HepG2 (cell line): ENCODE measurements at regions not wholly inside any gene's neighbourhood (a gene's known extent, or its start where the extent isn't known, plus 50 kb on each side); places are given as distances from the start of the nearest gene placed in this dataset.

ENCODE experiments used
- ATAC-seq: fragments of 200-7000 bp; cut with Tn5 transposase; 3 replicates; pipeline ENCODE4 v1.9.1; 2020; ENCODE audit warnings: mild to moderate bottlenecking, moderate library complexity
- BruUV-seq: library from RNA; stranded (reverse); fragments of 400-500 nt; replicated peaks from 2 replicates; lab custom pipeline; 2021; lab: Mats Ljungman, UMichigan
- CTCF ChIA-PET: fragments of 300-600 bp; formaldehyde crosslinking; extraction: SDS; loops from one replicate; lab custom pipeline; 2021; ENCODE audit warnings: low total read pairs, inconsistent platforms, low intra/inter-chr PET ratio; lab: Yijun Ruan, JAX
- POLR2A ChIA-PET: fragments of 350-600 bp; sonication (Branson Sonifier 250); formaldehyde crosslinking; loops from one replicate; lab custom pipeline; 2020; ENCODE audit warnings: antibody characterized with exemption, inconsistent platforms; lab: Yijun Ruan, JAX
- DNase-seq: peaks from one replicate; pipeline ENCODE4 v3.0.0-alpha.2; 2015; ENCODE audit warnings: low spot score
- FAIRE-seq: peaks from 3 replicates; lab custom pipeline; 2011; peaks lifted over from hg19 to GRCh38; lab: Jason Lieb, UNC
- H2AFZ ChIP-seq: one replicate; pipeline ENCODE4 v1.6.1; 2011; ENCODE audit warnings: low read length, inconsistent platforms
- H3K27ac ChIP-seq: fragments of 300-600 bp; 3 replicates; pipeline ENCODE4 v1.8.0; 2011; ENCODE audit warnings: mixed run types, mild to moderate bottlenecking, mixed read lengths, low read length, inconsistent platforms; ENCODE audit not compliant: insufficient read depth; ENCODE audit errors: extremely low read length
- H3K27me3 ChIP-seq, 2 experiments: fragments of 200-600 bp in 1 of 2; 2 replicates in 1 of 2; 3 replicates in 1 of 2; pipeline versions ENCODE4 v1.6.0 to v1.8.0; 2011; ENCODE audit warnings: low read length in 2 of 2, mild to moderate bottlenecking in 2 of 2, moderate library complexity in 2 of 2, inconsistent platforms in 1 of 2; ENCODE audit not compliant: insufficient read depth in 2 of 2, control insufficient read depth in 1 of 2
- H3K36me3 ChIP-seq, 2 experiments: fragments of 200-600 bp in 1 of 2; replicated peaks in 1 of 2; 2 replicates in 1 of 2; 3 replicates in 1 of 2; pipeline versions ENCODE4 v1.5.1 to v1.8.0; 2011; ENCODE audit warnings: low read length in 2 of 2, inconsistent platforms in 1 of 2; ENCODE audit not compliant: insufficient read depth in 2 of 2, control insufficient read depth in 1 of 2
- H3K4me1 ChIP-seq: 2 replicates; pipeline ENCODE4 v1.5.1; 2012; ENCODE audit warnings: low read length, inconsistent platforms; ENCODE audit not compliant: insufficient read depth
- H3K4me2 ChIP-seq: 2 replicates; pipeline ENCODE4 v1.6.0; 2011; ENCODE audit warnings: low read depth, low read length, inconsistent platforms
- H3K4me3 ChIP-seq, 3 experiments: fragments of 200-600 bp in 1 of 3; sonication (generic), shearing (Covaris generic) in 1 of 3; replicated peaks in 1 of 3; 2 replicates each; pipeline ENCODE4 v1.5.1; 2011 to 2016; ENCODE audit warnings: low read length in 3 of 3, inconsistent platforms in 2 of 3, low read depth in 2 of 3, mild to moderate bottlenecking in 2 of 3, control low read depth in 1 of 3, mixed read lengths in 1 of 3; ENCODE audit not compliant: insufficient read depth in 1 of 3
- H3K79me2 ChIP-seq: one replicate; pipeline ENCODE4 v1.6.1; 2011; ENCODE audit warnings: low read length, inconsistent platforms; ENCODE audit not compliant: insufficient read depth
- H3K9ac ChIP-seq: 2 replicates; pipeline ENCODE4 v1.6.0; 2011; ENCODE audit warnings: mild to moderate bottlenecking, low read depth, low read length, inconsistent platforms; ENCODE audit not compliant: insufficient read depth
- H3K9me3 ChIP-seq: 2 replicates; pipeline ENCODE4 v1.5.1; 2012; ENCODE audit warnings: mild to moderate bottlenecking, low read length
- H4K20me1 ChIP-seq: 2 replicates; pipeline ENCODE4 v1.6.0; 2011; ENCODE audit warnings: inconsistent platforms, mild to moderate bottlenecking, low read length, moderate library complexity; ENCODE audit not compliant: insufficient read depth
- ADNP ChIP-seq: sonication (generic); formaldehyde crosslinking; IDR thresholded peaks from 2 replicates; pipeline ENCODE4 v1.4.0; 2020; ENCODE audit warnings: missing genetic modification reagents
- ARNT2 ChIP-seq: sonication (generic); formaldehyde crosslinking; IDR thresholded peaks from 2 replicates; pipeline ENCODE4 v1.8.0; 2022; ENCODE audit warnings: mild to moderate bottlenecking, low read depth, missing genetic modification reagents, moderate library complexity
- CBX1 ChIP-seq: IDR thresholded peaks from one replicate; pipeline ENCODE4 v1.6.1; 2016; ENCODE audit warnings: antibody characterized with exemption, low read depth
- CCAR2 ChIP-seq: fragments of 200-400 bp; formaldehyde crosslinking; optimal IDR thresholded peaks from 2 replicates; pipeline ENCODE3; 2018; ENCODE audit warnings: low read depth, mild to moderate bottlenecking, low read length, moderate library complexity
- HNRNPL ChIP-seq: fragments of 200-400 bp; formaldehyde crosslinking; IDR thresholded peaks from 2 replicates; pipeline ENCODE4 v1.6.1; 2017; ENCODE audit warnings: mild to moderate bottlenecking, low read depth, low read length
- KAT2B ChIP-seq: fragments of 150-350 bp; IDR thresholded peaks from 2 replicates; pipeline ENCODE4 v1.6.1; 2014; ENCODE audit warnings: low read depth, low read length, borderline replicate concordance
- SUZ12 ChIP-seq: fragments of 150-350 bp; IDR thresholded peaks from 2 replicates; pipeline ENCODE4 v1.6.1; 2014; ENCODE audit warnings: low read depth, low read length
- WGBS: methylation state at CpG from one replicate; pipeline ENCODE4 v1.1.6; 2017; ENCODE audit warnings: low lambda C conversion rate; 5-methylcytosine and 5-hydroxymethylcytosine counted together
- in situ Hi-C: cut with HindIII; loops from 2 replicates; pipeline ENCODE4 v1.10.0; 2017; ENCODE audit warnings: low pct_unique_long_range_greater_than_20kb; ENCODE audit not compliant: extremely low pct_ligation_motif_present
- intact Hi-C: fragments of 100-400 bp; cut with micrococcal nuclease; formaldehyde crosslinking; loops from one replicate; pipeline ENCODE4 v1.10.0; 2022; ENCODE audit not compliant: unreplicated experiment
- TF ChIP-seq, protein P1 (sequence below): sonication (generic); formaldehyde crosslinking; IDR thresholded peaks from 2 replicates; pipeline ENCODE4 v1.5.1; 2020; ENCODE audit warnings: mild to moderate bottlenecking, moderate library complexity, missing genetic modification reagents
- TF ChIP-seq, protein P2 (sequence below): sonication (generic); formaldehyde crosslinking; IDR thresholded peaks from 2 replicates; pipeline ENCODE4 v1.9.0; 2022; ENCODE audit warnings: low read depth, missing genetic modification reagents
- TF ChIP-seq, protein P3 (sequence below): sonication (generic); formaldehyde crosslinking; IDR thresholded peaks from 2 replicates; pipeline ENCODE4 v1.9.0; 2022; ENCODE audit warnings: missing genetic modification reagents, mild to moderate bottlenecking, borderline replicate concordance

DNA sequence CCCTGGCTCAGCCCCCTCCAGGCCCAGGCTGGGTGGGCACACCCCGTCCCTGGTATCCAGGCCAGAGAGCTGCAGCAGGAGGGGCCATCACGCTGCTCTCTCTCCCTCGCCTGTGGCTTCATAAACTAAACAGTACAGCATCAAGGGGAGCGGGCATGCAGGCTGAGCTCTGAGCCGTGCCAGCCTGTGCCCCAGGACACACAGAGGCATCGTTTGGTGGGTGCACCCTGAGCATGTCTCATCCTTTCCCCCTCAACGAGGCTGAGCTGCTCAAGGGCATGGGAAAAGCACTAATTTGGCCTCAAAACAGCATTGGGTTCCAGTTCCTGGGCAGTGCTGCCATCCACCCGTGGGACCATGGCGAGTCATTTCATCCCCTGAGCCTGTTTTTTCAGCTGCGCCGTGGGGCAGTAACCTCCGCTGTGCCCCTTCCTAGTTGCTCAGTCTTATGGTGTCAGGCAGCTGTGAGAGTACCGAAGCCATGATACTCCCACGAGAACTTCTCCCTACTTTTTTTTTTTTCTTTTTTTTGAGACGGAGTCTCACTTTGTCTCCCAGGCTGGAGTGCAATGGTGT is 79.6 kb downstream of the CPN2 start (continued):
- TF ChIP-seq, protein P1, sequence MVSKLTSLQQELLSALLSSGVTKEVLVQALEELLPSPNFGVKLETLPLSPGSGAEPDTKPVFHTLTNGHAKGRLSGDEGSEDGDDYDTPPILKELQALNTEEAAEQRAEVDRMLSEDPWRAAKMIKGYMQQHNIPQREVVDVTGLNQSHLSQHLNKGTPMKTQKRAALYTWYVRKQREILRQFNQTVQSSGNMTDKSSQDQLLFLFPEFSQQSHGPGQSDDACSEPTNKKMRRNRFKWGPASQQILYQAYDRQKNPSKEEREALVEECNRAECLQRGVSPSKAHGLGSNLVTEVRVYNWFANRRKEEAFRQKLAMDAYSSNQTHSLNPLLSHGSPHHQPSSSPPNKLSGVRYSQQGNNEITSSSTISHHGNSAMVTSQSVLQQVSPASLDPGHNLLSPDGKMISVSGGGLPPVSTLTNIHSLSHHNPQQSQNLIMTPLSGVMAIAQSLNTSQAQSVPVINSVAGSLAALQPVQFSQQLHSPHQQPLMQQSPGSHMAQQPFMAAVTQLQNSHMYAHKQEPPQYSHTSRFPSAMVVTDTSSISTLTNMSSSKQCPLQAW, result no peak
- TF ChIP-seq, protein P2, sequence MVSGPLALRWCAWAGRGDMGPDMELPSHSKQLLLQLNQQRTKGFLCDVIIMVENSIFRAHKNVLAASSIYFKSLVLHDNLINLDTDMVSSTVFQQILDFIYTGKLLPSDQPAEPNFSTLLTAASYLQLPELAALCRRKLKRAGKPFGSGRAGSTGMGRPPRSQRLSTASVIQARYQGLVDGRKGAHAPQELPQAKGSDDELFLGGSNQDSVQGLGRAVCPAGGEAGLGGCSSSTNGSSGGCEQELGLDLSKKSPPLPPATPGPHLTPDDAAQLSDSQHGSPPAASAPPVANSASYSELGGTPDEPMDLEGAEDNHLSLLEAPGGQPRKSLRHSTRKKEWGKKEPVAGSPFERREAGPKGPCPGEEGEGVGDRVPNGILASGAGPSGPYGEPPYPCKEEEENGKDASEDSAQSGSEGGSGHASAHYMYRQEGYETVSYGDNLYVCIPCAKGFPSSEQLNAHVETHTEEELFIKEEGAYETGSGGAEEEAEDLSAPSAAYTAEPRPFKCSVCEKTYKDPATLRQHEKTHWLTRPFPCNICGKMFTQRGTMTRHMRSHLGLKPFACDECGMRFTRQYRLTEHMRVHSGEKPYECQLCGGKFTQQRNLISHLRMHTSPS (CRISPR knock-in tag), result peak; percentile 66
- TF ChIP-seq, protein P3, sequence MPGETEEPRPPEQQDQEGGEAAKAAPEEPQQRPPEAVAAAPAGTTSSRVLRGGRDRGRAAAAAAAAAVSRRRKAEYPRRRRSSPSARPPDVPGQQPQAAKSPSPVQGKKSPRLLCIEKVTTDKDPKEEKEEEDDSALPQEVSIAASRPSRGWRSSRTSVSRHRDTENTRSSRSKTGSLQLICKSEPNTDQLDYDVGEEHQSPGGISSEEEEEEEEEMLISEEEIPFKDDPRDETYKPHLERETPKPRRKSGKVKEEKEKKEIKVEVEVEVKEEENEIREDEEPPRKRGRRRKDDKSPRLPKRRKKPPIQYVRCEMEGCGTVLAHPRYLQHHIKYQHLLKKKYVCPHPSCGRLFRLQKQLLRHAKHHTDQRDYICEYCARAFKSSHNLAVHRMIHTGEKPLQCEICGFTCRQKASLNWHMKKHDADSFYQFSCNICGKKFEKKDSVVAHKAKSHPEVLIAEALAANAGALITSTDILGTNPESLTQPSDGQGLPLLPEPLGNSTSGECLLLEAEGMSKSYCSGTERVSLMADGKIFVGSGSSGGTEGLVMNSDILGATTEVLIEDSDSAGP (CRISPR knock-in tag), result peak; percentile 43
- peak; percentile 87 for TF ChIP-seq HNRNPL

DNA sequence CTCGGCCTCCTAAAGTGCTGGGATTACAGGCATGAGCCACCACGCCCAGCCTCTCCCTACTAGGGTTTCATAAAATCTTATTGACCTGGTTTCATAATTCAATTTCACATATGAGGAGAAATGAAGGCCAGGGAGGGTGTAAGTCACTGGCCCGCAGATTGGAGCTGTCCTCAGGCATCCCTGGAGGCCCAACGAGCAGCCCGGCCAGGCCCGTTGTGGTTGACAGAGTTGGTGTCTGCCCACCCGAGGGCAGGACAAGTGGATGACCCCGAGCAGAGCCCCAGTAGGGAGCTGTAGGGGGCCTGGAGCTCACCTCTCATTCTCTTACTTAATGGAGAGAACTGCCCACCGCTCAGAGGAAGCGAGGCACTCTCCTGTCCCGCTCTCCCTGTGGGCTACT is 78.9 kb downstream of the CPN2 start:
- intact Hi-C loops, result no loop called here
- BruUV-seq, result no TSS peak
- Histone ChIP-seq H4K20me1 (no peaks in the 10 kb centered on the region), H3K27ac (no peak overlapping the region), H3K4me2 (no peak overlapping the region), H3K9ac (no peak overlapping the region), H3K9me3 (no peaks in the 10 kb centered on the region), H3K27me3 (peaks cover 2 to 4% of the 10 kb centered on the region in 2 experiments; a peak in 2 of 5 replicates), H3K4me1 (peaks cover 45% of the 10 kb centered on the region), H3K4me3 (no peak overlapping the region), H2AFZ (no peak overlapping the region), H3K79me2 (no peaks in the 10 kb centered on the region), H3K36me3 (no peaks in the 10 kb centered on the region)
- ChIA-PET CTCF (no interaction called here), POLR2A (no interaction called here)
- DNase-seq (no peak), ATAC-seq (no peak), FAIRE-seq (no peak)
- WGBS, result 71% methylated on average over 8 of the region's 11 CpGs
- TF ChIP-seq CBX1, result no peak
- no peak for TF ChIP-seq SUZ12
- TF ChIP-seq ADNP (CRISPR knock-in tag), result no peak
- no peak for TF ChIP-seq ARNT2 (CRISPR knock-in tag)
- TF ChIP-seq KAT2B, result no peak
- no peak for TF ChIP-seq CCAR2
- in situ Hi-C loops, result no loop called here
